Endothelial cell of umbilical vein (primary cell): ENCODE measurements at regions not wholly inside any gene's neighbourhood (a gene's known extent, or its start where the extent isn't known, plus 50 kb on each side); places are given as distances from the start of the nearest gene placed in this dataset.

Experiments
- CTCF ChIP-seq, 2 donors: IDR thresholded peaks; 1 replicate in 1 of 2; 2 replicates in 1 of 2; pipeline ENCODE4 v1.5.1; 2011; ENCODE audit warnings: low read length in 2 of 2, mild to moderate bottlenecking in 2 of 2, moderate library complexity in 2 of 2, control low read depth in 1 of 2, inconsistent platforms in 1 of 2, low read depth in 1 of 2; ENCODE audit not compliant: insufficient read depth in 1 of 2; ENCODE audit errors: extremely low read depth in 1 of 2
- MAX ChIP-seq: IDR thresholded peaks from 2 replicates; pipeline ENCODE4 v1.6.1; 2011; ENCODE audit not compliant: insufficient read depth, insufficient read length
- MYC ChIP-seq: IDR thresholded peaks from one replicate; pipeline ENCODE4 v1.6.1; 2011; ENCODE audit warnings: mild to moderate bottlenecking, low read depth, low read length
- POLR2AphosphoS5 ChIP-seq: IDR thresholded peaks from 2 replicates; pipeline ENCODE4 v1.6.1; 2012; ENCODE audit warnings: low read depth, mild to moderate bottlenecking, control low read depth, low read length, moderate library complexity; ENCODE audit not compliant: insufficient read depth

- no peak for TF ChIP-seq CTCF (IDR thresholded peaks at IDR 0.05; ENCODE audit: extremely low read depth in 1 of 2, insufficient read depth in 1 of 2, low read depth in 1 of 2, low read length in 2 of 2)
- TF ChIP-seq POLR2AphosphoS5 = no peak
- TF ChIP-seq MYC = no peak
- TF ChIP-seq MAX = no peak
Observed at GRCh38 chr9:84481636-84482218, 141.2 kb upstream of the SLC28A3 start.
